ENCODE measurements at regions not wholly inside any gene's neighbourhood (a gene's known extent, or its start where the extent isn't known, plus 50 kb on each side); places are given as distances from the start of the nearest gene placed in this dataset.

DNA sequence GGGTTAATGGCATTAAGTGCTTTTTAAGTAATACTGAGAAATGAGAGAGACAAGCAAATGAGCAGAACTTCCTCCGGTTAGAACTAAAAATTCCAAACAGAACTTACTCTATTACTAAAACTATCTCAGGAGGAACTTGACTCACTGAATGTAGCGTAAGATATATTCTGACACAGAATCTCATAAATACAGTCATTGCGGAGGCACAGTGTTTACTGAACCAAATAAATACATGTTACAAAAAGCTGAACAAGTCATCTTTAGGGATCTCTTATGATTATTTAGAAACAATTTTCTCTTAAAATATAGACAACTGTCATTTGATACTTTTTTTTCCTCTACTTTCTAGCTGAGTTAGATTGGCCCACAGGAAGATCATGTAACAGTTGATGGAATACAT is 283.1 kb downstream of the KLF12 start:
- TF ChIP-seq FOXP2 (optimal IDR thresholded peaks at IDR 0.05; ENCODE audit: borderline replicate concordance, extremely low read depth, extremely low read length, insufficient read depth) (no peak), TAF1 (IDR thresholded peaks at IDR 0.05; ENCODE audit: borderline replicate concordance, insufficient read depth, low read length) (no peak), POLR2AphosphoS5 (IDR thresholded peaks at IDR 0.05; ENCODE audit: low read depth, low read length) (no peak), SIN3A (IDR thresholded peaks at IDR 0.05; ENCODE audit: borderline replicate concordance, insufficient read depth, low read length) (no peak)
- TF ChIP-seq, protein P1, sequence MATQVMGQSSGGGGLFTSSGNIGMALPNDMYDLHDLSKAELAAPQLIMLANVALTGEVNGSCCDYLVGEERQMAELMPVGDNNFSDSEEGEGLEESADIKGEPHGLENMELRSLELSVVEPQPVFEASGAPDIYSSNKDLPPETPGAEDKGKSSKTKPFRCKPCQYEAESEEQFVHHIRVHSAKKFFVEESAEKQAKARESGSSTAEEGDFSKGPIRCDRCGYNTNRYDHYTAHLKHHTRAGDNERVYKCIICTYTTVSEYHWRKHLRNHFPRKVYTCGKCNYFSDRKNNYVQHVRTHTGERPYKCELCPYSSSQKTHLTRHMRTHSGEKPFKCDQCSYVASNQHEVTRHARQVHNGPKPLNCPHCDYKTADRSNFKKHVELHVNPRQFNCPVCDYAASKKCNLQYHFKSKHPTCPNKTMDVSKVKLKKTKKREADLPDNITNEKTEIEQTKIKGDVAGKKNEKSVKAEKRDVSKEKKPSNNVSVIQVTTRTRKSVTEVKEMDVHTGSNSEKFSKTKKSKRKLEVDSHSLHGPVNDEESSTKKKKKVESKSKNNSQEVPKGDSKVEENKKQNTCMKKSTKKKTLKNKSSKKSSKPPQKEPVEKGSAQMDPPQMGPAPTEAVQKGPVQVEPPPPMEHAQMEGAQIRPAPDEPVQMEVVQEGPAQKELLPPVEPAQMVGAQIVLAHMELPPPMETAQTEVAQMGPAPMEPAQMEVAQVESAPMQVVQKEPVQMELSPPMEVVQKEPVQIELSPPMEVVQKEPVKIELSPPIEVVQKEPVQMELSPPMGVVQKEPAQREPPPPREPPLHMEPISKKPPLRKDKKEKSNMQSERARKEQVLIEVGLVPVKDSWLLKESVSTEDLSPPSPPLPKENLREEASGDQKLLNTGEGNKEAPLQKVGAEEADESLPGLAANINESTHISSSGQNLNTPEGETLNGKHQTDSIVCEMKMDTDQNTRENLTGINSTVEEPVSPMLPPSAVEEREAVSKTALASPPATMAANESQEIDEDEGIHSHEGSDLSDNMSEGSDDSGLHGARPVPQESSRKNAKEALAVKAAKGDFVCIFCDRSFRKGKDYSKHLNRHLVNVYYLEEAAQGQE (IDR thresholded peaks at IDR 0.05; ENCODE audit: insufficient read depth in 1 of 2, low read depth in 2 of 2, low read length in 2 of 2): no peak

DNA sequence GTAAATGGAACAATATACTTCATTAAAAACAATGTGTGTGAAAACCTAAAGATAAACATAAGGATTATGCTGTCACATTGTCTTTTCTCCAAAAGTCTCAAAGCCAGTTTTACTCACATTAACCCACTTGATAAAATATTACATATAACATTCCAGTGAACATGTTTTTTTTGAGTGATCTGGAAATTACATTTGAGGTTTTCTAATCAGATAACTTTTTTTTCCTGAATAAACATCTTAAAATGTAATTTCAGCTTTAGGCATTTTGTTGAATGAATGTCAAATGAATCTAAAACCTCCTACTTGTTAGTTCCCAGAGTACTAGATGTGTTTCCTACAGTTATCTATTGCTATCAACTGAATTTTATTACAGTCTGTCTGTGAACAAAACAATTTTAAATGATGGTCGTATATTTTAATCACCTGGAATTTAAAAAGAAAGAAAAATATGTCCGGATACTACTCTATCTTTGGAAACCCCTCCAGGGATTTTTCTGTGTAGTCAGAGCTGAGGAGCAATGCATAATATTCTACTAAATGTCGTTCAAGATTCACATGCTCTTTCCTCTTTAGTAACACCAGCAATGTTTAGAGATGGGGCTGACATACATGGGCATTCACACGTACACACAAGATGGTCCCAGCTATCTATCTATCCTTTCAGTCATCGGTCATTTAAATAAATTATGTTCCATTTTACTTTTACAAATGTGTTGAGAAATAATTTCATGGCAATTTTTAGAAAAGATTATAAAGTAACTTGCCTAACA is 283.9 kb downstream of the KLF12 start:
- TF ChIP-seq, protein P1 (IDR thresholded peaks at IDR 0.05; ENCODE audit: insufficient read depth in 1 of 2, low read depth in 2 of 2, low read length in 2 of 2): no peak
- TF ChIP-seq POLR2AphosphoS5 (IDR thresholded peaks at IDR 0.05; ENCODE audit: low read depth, low read length) (no peak), FOXP2 (optimal IDR thresholded peaks at IDR 0.05; ENCODE audit: borderline replicate concordance, extremely low read depth, extremely low read length, insufficient read depth) (no peak), SIN3A (IDR thresholded peaks at IDR 0.05; ENCODE audit: borderline replicate concordance, insufficient read depth, low read length) (no peak), TAF1 (IDR thresholded peaks at IDR 0.05; ENCODE audit: borderline replicate concordance, insufficient read depth, low read length) (no peak)

DNA sequence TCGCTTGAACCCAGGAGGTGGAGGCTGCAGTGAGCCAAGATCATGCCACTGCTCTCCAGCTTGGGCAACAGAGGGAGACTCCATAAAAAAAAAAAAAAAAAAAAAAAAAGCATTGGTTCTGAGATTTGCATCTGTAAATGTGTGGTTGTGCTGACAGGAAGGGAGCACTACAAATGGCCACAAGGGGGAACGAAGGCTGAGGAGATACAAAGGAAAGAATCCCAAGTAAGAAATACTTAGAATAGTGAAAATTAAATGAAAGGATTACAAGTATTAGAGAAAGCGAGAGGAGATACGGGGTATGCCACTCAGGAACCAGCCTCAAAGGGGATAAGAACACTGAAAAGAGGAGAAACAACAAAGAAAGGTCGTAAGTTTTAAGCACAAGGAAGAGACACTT is 284.9 kb downstream of the KLF12 start:
- TF ChIP-seq TAF1 (IDR thresholded peaks at IDR 0.05; ENCODE audit: borderline replicate concordance, insufficient read depth, low read length): no peak
- TF ChIP-seq, protein P1 (IDR thresholded peaks at IDR 0.05; ENCODE audit: insufficient read depth in 1 of 2, low read depth in 2 of 2, low read length in 2 of 2): no peak
- no peak for TF ChIP-seq SIN3A (IDR thresholded peaks at IDR 0.05; ENCODE audit: borderline replicate concordance, insufficient read depth, low read length)
- TF ChIP-seq FOXP2 (optimal IDR thresholded peaks at IDR 0.05; ENCODE audit: borderline replicate concordance, extremely low read depth, extremely low read length, insufficient read depth): no peak
- TF ChIP-seq POLR2AphosphoS5 (IDR thresholded peaks at IDR 0.05; ENCODE audit: low read depth, low read length): no peak

DNA sequence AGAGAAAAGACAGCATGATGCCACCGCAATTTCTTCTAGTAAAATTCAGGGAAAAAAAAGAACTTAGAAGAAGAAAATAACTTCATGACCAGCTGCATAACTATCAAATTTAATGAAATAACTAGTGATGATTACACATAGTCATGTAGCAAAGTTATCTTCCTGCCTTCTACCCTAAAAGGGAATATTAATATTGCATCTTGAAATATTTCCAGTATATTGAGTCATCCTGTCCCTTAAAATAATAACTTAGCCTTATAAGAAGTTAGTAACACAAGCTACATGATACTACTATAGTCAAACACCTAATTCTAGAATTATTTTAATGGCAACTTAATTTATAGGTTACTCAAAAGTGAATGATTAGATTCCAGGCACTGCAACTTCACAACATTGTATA is 289.2 kb downstream of the KLF12 start:
- TF ChIP-seq SIN3A (IDR thresholded peaks at IDR 0.05; ENCODE audit: borderline replicate concordance, insufficient read depth, low read length): no peak
- no peak for TF ChIP-seq TAF1 (IDR thresholded peaks at IDR 0.05; ENCODE audit: borderline replicate concordance, insufficient read depth, low read length)
- TF ChIP-seq, protein P1 (IDR thresholded peaks at IDR 0.05; ENCODE audit: insufficient read depth in 1 of 2, low read depth in 2 of 2, low read length in 2 of 2): no peak
- TF ChIP-seq POLR2AphosphoS5 (IDR thresholded peaks at IDR 0.05; ENCODE audit: low read depth, low read length): no peak
- TF ChIP-seq FOXP2 (optimal IDR thresholded peaks at IDR 0.05; ENCODE audit: borderline replicate concordance, extremely low read depth, extremely low read length, insufficient read depth): no peak

All from PFSK-1 (cell line).